Central memory CD4-positive, alpha-beta T cell (primary cell): ENCODE measurements at regions not wholly inside any gene's neighbourhood (a gene's known extent, or its start where the extent isn't known, plus 50 kb on each side); places are given as distances from the start of the nearest gene placed in this dataset.
"Not testable (repeated sequence)": the region's sequence is repeated elsewhere in the genome, so short reads cannot be mapped to it uniquely, and the experiment has no call there.

Source experiments
- DNase-seq: peaks from one replicate; pipeline ENCODE4 v3.0.0; 2022

GRCh38 chr10:123270806-123271205 lies 116.6 kb downstream of the BUB3 start:
- no peak for DNase-seq

- no peak for DNase-seq
Measured at GRCh38 chr10:123272171-123272570, 118.0 kb downstream of the BUB3 start.

DNA sequence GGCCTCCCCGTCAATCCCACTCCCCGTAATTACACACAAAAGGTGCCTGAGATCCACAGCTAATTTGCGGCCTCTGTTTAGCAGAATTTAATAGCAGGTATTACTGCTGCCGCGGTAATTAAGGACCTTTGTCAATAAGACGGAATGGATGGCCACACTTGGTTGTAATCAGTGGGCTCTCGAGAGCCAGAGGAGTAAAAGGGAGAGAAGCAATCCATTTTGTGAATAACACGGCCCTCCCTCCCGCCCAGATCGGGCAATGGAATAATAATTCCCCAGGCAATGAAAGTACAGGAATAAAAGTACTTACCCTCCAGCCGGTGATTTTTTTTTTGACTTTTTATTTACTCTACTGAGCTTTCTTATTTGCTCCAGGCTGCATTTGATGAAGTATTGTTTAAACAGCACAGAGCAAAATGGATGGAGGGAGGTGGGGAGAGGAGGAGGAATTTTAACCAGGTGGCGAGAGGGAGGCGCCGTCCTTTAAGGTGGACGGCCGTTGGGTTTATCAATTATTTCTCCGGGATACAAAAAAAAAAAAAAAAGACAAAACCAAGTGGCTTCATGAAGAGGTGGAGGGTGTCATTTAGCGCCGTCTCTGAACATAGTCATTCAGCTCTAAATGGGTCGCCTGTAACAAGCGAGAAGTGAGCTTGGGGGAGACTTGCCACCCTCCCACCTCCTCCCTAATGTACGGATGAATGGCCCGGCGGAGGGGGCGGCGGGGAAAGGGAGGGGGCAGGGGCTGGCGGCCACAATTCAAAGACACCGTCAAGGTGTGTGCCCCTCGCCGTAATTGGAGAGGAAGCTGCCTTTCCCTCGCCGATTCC lies 120.3 kb downstream of the BUB3 start:
- DNase-seq: no peak

GRCh38 chr10:123275136-123275564 lies 120.9 kb downstream of the BUB3 start:
- no peak for DNase-seq

GRCh38 chr10:123278445-123278844 lies 124.2 kb downstream of the BUB3 start:
- no peak for DNase-seq

DNA sequence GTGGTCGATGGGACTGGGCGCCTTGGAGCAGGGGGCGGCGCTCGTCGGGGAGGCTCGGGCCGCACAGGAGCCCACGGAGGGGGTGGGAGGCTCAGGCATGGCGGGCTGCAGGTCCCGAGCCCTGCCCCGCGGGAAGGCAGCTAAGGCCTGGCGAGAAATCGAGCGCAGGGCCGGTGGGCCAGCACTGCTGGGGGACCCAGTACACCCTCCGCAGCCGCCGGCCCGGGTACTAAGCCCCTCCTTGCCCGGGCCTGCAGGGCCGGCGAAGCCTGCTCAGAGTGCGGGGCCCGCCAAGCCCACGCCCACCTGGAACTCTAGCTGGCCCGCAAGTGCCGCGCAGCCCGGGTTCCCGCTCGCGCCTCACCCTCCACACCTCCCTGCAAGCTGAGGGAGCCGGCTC lies 129.2 kb downstream of the BUB3 start:
- not testable (repeated sequence) for DNase-seq

DNA sequence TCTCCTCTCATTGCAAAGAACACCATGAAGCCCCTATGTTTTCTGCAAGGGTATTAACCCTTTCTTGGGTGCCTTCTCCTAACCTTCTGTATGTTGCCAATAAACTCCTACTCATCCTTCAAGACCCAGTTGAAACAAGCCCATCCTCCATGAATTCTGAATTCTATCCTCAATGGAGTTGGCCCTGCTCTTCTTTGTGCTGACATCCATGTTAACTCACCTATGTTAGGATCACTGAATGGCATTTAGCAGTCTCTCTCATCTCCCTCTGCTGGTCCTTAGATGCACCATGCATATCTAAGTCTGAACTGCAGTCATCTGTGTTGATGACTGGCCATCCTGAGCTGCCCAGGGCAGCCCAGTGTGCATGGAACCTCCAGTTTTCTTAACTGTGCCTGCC lies 129.8 kb downstream of the BUB3 start:
- no peak for DNase-seq

- DNase-seq: no peak
Measured at GRCh38 chr10:123287594-123288247, 133.5 kb downstream of the BUB3 start.

DNA sequence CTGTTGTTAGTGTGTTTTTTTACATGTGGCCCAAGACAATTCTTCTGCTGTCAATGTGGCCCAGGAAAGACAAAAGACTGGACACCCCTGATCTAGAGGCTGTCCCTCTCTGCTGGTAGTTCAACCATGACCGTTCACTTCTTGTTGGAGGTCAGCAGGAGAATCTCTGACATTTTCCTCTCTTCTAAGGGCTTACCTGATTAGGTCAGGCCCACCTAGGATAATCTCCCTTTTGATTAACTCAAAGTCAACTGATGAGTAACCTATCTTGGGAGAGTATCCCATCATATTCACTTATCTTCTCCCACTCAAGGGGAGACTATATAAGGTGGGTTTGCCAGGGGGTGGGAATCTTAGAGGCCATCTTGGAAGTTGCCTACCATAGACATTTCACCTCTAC lies 135.2 kb downstream of the BUB3 start:
- no peak for DNase-seq

GRCh38 chr10:123294109-123294508 lies 139.9 kb downstream of the BUB3 start:
- DNase-seq: no peak

- DNase-seq: no peak
Measured at GRCh38 chr10:123294886-123295285, 140.7 kb downstream of the BUB3 start.

DNA sequence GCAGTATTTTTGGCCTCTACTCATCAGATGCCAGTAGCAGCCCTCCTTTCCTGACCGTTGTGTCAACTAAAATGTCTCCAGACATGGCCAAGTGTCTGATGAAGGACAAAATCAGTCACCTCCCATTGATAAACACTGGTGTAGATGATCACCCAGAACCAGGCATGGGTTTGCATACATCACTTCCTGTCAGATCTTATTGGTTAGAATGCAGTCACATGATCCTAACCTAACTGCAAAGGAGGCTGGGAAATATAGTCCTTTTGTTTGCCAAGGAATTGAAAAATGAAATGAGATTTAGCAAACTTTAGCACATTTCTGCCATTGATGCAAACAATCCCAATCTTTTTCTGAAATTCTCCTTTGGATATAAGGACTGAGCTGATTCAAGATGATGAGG lies 141.4 kb downstream of the BUB3 start:
- no peak for DNase-seq

- no peak for DNase-seq
Measured at GRCh38 chr10:123297175-123297574, 143.0 kb downstream of the BUB3 start.

- no peak for DNase-seq
Measured at GRCh38 chr10:123298583-123298982, 144.4 kb downstream of the BUB3 start.

DNA sequence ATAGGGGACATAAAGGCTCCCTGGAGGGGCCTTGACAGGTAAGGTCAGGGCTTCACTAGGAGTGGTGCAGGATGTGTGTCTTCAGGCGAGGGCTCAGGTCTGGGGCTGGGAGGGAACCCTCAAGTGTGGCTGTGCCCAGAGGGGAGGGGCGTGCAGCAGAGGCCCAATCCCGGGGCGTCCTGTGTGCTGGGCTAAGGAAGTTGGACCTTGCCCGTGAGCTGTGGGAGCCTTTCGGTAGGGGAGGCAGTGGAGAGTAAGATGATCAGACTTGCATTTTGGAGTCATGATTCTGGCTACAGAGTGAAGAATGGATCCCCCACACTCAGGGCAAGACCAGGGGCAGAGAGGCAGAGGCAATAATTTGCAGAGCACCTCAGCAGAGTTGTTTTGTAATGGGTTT lies 145.4 kb downstream of the BUB3 start:
- DNase-seq: no peak

- no peak for DNase-seq
Measured at GRCh38 chr10:123301077-123301857, 147.1 kb downstream of the BUB3 start.

GRCh38 chr10:123303581-123304337 lies 149.6 kb downstream of the BUB3 start:
- DNase-seq: no peak

- no peak for DNase-seq
Measured at GRCh38 chr10:123305671-123306070, 151.5 kb downstream of the BUB3 start.

DNA sequence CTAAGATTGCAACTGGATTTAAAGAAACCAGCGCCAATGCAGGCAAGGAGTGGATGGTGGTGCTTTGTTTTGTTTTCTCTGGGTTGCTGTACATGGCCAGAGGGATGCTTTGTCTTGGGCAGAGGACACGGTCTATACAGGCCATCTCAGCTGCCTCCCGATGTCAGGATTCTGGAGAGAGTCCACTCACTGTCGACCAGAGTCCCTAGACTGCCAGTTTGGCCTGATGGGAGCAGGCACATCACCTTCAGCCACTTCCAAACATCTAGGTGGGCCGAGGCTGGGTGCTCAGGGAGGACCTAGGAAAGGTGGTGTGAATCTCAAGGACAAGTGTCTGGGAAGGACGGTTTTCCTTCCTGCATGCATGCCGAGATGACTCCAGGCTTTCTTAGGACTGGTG lies 152.1 kb downstream of the BUB3 start:
- DNase-seq: no peak

GRCh38 chr10:123309731-123310130 lies 155.5 kb downstream of the BUB3 start:
- no peak for DNase-seq

DNA sequence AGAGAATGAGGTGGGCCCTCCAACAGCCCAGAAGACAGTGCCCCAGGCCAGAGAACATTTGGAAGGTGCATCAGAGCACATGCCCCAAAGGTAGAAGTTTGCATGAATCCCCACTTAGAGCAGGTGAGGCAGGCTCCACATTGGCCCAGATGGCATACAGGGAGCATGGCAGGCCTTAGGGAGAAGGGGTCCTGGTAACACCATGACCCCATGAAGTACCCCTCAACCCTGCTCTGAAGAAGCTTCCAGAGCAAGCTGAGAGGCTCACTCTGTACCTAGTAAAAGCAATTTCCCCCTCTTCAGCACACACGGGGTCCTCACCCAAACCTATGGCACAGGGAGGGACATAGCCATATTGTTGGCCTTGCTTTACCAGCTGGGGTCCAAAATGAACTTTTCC lies 162.6 kb downstream of the BUB3 start:
- DNase-seq: no peak

DNA sequence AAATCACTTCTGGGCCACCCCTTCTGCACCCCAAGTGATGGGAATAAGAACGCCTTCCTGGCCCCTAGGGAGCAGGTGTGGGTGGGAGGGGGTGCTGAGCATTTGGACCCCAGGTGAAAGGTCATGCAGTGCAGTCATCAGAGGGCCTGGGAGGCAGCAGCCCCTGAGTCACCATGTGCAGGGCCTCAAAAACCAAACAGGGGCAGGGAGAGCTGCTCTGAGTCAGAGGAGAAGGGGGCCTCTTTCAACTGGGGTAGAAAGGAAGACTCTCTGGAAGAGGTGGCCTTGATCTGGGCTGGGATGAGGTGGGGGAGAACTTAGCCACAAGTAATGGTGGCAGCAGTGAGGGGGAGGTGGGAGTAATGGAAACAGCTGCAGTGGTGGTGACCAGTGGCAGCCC lies 164.3 kb downstream of the BUB3 start:
- DNase-seq: no peak

GRCh38 chr10:123320091-123320490 lies 165.9 kb downstream of the BUB3 start:
- DNase-seq: no peak
